ENCODE measurements at regions not wholly inside any gene's neighbourhood (a gene's known extent, or its start where the extent isn't known, plus 50 kb on each side); places are given as distances from the start of the nearest gene placed in this dataset.
A peak's percentile ranks its signal among the peaks of the same experiment; 100 is the strongest.
"Not testable (repeated sequence)": the region's sequence is repeated elsewhere in the genome, so short reads cannot be mapped to it uniquely, and the experiment has no call there.

DNA sequence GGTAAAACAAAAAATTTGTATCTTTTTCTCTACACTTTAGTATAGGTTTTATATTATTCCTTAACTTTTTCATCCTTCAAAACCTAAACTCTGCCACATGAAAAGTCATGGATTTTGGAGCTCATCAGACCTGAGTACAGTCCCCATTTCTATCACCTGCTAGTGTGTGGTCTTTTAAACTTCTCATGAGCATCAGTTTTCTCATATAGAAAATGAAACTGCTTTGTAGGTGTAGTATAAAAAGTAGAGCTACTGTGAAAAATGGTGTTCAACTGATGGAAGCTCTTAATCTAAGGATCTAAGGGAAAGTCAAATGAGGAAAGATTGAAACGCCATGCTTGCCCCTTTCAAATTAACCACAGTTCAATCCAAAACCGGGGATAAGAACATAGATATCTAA is 686.5 kb downstream of the MECOM start:
- DNase-seq (ENCODE audit: low read depth): no peak

DNA sequence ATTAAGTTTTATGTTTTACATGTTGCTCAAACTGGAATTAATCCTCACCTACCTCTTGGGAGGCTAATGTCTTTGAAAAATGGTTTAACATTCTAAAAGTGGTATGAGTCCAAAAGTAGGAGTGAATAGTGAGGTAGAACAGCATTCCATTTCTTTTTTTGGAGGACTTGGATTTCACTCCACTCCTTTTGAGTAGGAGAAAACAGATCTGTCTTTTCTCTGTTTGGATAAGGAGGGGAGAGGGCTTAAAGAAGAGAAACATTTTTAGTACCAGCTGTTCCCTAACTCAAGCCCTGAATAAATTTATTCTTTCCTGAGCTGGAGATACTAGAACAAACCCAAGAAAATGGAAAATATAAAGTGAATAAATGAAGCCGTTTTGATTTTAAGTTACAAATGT is 687.9 kb downstream of the MECOM start:
- no peak for DNase-seq (ENCODE audit: low read depth)

DNA sequence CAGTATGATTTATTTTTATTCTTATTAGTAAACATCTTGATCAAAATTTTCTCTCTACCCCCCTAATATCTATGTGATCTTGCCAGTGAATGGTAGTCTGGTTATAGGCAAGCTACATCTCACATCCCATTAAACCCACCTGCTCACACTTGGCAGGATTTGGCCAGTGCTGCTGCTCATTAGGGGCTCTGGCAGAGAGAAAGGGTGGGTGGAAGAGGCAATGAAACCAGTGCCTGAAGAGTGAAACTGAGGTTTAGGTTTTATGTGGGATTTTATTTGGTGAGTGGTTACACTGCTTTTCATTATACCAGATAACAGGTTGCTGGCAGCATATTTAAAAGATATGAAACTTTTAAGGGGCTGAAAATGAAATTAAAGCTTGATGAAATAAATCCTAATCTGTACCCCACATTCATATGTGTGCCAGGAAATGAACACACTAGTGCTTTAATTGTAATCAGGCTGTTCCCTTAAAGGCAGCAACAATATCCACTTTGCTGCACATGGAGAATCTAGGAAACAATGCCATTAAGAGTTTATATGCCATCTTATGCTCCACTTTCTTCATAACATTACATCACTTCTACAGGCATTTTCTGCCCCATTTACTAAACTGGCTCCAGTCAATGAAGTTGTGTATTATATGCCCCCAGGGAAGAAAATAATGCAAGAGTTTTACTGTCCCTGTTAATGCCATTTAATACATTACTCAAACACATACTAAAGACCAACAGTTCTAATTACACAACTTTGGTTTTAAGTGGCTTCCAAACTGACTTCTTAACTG is 688.7 kb downstream of the MECOM start:
- DNase-seq (ENCODE audit: low read depth): no peak

DNA sequence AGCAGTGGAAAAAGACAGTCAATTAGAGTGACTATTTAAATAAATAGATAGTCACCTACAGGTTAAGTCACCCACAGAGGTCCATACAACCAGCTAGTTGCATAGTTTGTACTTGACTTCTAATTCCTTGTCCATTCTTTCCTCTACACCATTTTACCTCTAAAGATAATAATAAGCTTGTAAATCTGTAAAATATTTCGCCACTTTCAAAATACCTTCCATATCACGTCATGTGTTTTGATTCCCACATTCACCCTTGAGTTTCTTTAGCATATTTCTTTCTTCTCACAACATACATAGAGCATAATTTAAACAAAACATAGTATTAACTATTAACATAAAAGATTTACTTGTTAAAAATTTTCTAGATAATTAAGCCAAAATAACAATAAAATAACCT is 689.6 kb downstream of the MECOM start:
- DNase-seq (ENCODE audit: low read depth): no peak

DNA sequence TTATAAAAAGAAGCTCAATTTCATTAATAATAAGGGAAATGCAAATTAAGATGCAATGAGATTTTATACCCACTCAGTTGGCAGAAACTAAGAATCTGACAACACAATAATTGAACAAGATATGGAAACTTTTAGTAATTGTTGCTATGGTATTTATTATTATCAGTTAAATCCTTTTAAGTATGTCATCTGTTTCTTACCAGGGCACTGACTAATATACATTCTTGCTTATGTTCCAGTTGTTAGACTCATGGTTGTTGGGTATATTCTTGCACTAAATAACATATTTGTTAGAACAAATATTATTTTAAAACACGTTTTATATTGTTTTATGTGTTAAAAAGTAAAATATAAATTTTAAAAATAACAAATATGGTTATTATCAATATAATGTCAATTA is 690.3 kb downstream of the MECOM start:
- DNase-seq (ENCODE audit: low read depth): no peak

DNA sequence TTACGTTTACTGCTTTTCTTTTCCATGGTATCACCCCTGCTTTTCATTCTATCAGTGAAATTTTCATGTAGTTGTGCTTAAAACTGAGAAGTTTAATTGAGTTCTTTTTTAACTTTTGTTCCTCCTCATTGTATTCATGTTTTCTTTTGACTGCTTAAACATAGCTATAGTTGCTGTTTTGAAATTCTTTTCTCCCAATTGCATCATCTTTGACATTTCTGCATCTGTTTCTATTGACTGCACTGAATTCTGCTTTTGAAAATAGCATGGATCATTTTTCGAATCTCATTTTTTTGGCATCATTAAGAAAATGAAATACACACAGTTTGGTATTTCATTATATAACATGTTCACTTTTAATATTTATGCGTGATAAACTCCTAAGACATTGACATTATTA is 694.9 kb downstream of the MECOM start:
- DNase-seq (ENCODE audit: low read depth): no peak

DNA sequence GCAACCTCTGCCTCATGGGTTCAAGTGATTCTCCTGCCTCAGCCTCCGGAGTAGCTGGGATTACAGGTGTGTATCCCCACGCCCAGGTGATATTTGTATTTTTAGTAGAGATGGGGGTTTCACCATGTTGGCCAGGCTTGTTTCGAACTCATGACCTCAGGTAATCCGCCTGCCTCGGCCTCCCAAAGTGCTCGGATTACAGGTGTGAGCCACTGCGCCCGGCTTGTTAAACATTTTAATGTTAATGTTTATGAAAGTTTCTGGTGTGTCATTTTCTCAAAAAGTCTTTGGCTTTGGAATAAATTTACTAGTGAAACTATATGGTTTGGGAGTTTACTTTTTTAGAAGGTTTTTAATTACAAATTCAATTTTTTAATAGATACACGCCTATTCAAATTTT is 698.8 kb downstream of the MECOM start:
- DNase-seq (ENCODE audit: low read depth): no peak

DNA sequence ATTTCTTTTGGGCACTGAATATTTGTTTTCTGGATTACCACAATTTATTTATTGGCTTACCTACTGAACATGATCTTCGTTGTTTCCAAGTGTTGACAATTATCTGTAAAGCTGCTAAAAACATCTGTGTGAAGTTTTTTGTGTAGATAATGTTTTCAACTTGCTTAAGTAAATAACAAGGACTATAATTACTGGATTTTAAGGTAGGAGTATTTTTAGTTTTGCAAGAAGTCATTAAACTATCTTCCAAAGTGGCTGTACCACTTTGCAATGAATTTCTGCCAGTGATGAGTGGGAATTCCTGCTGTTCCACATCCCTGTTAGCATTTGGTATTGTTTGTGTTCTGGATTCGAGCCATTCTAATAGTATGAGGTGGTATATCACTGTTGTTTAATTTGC is 702.2 kb downstream of the MECOM start:
- no peak for DNase-seq (ENCODE audit: low read depth)

DNA sequence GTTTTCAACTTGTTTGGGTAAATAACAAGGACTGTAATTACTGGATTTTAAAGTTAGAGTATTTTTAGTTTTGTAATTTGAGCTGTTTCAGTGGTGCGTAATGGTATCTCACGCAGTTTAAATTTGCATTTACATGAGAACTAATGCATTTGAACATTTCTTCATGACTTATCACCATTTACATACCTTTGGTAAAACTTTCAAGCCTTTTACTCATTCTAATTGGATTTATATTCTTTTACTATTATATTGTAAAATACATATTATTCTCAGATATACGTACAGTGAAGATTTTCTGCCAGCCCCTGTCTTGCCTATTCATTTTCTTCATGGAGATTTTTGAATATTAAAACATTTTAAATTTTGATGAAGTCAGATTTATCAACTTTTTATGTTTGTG is 703.8 kb downstream of the MECOM start:
- no peak for DNase-seq (ENCODE audit: low read depth)

DNA sequence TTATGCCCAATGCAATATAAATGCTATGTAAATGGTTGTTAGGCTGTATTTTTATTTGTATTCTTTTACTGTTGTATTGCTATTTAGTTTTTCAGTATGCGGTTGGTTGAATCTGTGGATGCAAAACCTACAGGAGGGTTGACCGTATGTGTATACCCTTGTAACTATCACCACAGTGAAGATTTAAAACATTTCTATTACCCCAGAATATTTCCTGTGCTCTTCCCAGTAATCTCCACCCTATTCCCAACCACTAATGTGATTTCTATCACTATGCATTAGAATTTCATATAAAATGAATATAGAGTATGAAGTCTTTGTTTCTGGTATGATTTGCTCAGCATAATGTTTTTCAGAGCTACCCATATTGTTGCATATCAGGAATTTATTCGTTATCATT is 705.0 kb downstream of the MECOM start:
- DNase-seq (ENCODE audit: low read depth): no peak

DNA sequence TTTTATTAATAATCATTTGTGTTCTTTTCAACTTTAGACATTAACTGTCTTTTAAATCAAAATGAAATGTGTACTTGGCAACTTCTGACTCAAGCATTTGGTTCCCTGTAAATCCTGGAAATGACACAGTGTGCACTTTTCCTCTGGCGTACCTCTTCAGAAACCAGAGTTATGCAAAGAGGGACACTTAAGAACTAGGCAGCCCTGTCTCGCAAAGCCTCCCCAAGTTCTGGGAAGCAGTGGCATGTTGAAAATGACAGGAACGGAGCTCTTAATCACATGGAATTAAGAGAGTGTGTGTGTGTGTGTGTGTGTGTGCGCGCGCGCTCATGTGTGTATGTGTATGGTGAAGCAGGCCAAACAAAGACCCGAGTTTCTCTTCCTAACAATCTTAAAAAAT is 707.4 kb downstream of the MECOM start:
- DNase-seq (ENCODE audit: low read depth): no peak

DNA sequence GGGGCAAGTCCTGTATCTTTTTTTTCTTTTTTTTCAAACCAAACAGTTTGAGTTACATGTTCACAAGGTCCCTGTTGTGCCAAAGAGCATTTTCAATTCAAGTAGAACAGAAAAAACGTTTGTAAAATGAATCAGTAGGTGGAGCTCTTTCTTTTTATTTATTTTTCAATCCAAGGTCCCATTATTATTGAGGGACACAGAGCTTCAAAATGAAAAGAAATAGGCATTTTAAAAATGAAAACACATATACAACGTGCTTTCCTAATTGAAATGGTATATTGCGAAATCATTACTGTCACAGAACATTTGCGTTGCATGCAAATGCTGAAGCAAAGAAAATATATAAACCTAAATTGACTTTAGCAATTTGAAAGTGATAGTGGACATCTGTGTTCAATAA is 711.0 kb downstream of the MECOM start:
- peak; percentile 11 for DNase-seq (ENCODE audit: low read depth)

DNA sequence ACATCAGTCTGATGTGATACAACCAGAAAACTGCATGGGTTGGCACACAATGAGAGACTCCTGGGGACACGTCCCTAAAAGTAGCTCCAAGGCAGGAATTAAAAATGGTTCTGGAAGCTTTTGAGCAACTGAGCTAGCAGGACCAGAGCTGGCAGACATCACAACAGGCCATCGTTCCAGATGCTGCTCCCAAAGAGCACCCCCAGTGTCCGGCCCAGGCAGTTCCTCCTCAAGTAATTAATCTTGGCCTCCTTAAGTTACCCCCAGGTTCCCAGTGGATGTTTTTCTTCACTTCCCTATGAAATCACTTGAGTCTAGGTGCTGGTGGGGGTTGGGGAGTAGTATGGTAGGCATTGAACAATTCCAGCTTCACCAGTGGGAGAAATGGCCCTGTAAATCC is 711.6 kb downstream of the MECOM start:
- DNase-seq (ENCODE audit: low read depth): no peak

DNA sequence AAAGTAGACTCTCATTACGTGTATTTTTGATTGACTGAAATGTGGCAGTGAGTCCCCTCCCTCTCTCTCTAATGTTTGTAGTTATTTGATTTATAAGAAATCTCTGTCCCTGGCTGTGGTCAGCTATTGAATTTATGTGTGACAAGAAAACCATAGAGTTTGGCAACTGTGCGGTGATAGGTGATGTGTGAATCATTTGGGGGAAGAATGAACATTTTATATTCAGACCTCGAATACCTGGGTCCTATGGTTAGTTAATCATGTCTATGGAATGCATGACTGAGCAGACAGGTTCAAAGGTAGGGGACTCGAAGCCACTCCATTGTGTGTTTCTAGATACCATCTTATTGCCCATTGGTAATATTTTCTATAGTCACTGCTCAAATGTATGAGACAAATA is 712.1 kb downstream of the MECOM start:
- no peak for DNase-seq (ENCODE audit: low read depth)

DNA sequence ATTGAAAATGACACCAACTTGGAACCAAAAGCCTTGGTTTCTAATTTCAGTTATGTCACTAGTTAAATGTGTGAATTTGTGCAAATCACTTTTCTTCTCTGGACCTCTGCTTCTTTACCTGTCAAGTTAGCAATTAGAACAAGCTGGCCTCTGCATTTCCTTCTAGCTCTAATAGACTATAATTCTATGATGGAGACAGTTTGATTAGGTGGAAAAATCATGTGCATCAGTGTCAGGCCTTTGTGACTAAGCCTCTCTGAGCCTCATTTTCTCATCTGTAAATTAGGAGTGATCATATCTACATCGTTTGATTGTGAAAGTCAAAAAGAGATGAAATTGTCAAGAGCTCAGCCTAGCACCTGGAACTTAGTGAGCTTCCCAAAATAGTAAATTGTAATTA is 712.9 kb downstream of the MECOM start:
- DNase-seq (ENCODE audit: low read depth): no peak

DNA sequence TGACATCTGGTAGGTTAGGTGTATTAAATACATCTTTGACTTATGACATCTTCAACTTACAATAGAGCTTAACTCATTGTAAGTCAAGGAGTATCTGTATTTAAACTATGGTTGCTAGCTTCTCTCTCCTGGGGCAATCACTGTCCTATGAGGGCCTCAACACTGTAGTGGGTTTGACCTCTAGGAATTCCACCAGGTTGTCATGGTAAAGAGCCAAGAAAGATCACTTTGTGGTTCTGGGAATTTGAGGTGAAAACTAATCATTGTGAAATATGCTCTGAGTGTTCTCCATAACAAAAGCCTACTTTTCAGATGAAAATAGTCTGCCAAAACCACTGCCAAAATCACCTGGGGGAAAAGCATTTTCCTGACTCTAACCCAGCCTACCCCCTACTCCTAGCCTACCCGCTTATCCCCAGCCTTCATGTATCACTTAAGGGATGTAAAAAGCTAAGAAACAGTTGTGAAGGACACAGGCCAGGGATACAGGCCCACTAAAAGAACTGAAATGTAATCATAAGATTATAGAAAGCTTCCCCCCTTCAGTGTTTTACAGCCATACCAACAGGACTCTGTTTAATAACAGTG is 723.8 kb downstream of the MECOM start:
- no peak for DNase-seq (ENCODE audit: low read depth)

DNA sequence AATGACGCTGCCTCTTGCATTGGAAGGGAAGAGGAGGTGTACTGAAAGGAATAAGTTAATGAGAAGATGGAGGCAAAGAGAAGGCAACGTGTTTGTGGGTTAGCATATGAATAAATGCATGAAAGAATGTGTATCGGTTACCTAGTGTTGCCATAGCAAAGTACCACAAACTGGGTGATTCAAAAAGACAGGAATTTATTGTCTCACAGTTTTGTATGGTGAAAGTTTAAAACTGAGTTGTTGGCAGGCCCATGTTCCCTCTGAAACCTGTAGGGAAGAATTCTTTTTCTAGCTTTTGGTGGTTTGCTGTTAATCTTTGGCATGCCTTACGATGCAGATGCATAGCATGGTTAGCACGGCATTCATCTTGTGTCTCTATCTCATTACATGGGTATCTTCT is 729.9 kb downstream of the MECOM start:
- peak; percentile 48 for DNase-seq (ENCODE audit: low read depth)

DNA sequence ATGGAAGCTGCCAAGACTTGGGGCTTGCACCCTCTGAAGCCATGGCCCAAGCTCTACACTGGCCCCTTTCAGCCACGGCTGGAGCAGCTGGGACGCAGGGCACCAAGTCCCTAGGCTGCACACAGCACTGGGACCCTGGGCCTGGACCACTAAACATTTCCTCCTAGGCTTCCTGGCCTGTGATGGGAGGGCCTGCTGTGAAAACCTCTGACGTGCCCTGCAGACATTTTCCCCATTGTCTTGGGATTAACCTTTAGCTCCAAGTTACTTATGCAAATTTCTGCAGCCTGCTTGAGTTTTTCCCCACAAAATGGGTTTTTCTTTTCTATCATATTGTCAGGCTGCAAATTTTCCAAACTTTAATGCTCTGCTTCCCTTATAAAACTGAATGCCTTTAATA is 733.5 kb downstream of the MECOM start:
- DNase-seq (ENCODE audit: low read depth): not testable (repeated sequence)

DNA sequence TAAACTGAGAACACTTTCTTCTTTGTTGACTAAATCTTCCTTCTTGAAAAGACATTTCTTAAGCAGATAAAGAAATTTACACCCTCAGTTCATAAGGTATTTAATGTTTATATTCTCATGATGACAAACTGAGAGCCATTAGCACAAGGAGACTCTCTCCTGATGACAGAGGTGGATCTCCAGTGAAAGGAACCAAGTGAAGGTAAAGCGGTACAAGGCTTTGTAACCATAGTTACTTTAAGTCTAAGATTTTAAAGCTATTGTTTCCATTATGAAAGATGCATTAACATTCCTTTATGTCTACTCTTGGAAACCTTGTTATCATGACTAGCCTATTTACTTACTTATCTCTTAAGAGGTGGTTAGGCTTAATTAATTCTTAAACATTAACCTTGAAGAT is 737.1 kb downstream of the MECOM start:
- DNase-seq (ENCODE audit: low read depth): no peak

DNA sequence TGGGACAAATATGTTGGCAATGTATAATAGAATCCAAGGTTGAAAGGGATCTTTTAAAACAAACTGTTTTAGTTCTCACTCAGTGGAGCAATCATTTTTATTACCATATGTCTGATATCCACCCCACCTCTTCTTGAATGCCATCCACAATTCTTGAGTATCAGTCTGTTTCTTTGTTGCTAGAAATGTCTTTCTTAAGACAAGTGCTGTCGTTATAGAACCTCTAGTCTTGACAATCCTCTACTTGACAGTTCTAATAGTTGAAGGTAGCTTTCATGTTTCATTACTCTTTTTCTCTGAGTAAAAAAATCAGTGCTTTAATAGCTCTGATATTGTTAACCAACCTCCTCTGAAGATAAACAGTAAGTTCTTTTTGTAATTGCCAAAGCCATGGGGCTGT is 737.9 kb downstream of the MECOM start:
- DNase-seq (ENCODE audit: low read depth): no peak

DNA sequence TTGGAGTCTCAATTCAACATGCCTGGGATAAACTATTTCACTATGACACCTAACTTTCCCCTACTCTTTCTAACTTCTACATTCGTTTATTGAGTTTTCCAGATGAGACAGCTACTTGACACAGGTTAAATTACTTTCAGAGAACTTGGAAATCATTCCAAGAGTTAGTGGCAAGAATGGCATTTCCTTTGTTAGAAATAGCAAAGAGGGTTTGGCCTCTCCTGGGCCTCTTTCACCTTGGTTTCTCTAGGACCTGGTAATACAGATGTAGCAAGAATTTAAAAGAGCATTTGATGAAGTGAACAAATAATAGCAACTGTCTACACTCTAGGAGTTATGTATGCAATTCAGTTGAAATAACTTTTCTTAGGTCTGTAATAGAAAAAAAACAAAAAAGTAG is 748.9 kb downstream of the MECOM start:
- DNase-seq (ENCODE audit: low read depth): no peak

DNA sequence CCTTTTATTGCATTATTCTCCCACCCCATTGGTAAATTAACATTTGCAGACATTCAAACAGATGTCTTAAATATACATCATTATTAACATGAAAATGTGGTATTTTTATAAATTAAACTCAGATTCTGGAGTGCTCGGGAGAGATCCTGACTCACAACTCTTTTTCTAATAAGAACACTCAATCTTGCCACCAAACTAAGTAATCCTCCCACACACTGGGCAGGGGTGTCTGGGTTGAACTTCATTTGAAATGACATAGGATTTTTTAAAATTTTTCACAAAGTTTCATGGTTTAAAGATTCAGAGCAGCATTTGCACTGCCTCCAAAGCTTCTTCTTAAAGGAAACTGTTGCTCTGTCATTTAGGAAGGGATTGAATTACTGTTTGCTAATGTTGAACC is 754.3 kb downstream of the MECOM start:
- no peak for DNase-seq (ENCODE audit: low read depth)

DNA sequence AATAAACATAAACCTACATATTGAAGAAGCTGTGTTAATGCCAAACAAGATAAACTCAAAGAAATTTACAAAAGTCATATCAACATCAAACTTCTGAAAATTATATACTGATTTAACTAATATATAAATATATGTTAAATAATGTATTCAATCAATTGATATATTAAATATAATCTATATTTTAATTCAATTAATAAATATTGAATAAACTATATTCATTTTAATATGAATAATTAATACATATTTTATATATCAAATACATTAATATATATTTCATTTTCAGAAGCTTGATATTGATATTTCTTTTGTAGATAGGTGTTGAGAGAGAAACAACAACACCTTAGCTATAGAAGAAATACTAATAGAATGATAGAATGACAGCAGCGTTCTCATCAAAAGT is 768.1 kb downstream of the MECOM start:
- DNase-seq (ENCODE audit: low read depth): no peak

DNA sequence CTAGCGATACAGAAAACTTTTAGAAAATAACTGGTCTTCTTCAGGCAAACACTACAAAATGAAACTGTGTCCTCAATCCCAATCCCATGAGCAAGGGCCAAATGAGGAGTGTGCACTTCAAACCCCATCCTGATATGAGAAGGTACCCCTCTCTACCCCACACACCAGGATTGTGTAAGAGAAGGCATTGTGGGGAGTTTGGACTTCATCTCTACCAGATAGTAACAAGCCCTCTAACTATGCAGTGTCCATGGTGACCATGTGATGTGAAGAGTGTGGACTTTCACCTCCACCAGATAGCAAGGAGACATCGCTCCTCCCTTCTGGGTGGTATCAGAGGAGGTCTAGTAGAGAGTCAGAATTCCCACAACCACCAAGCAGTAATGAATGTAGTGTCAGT is 769.3 kb downstream of the MECOM start:
- DNase-seq (ENCODE audit: low read depth): no peak
